ENCODE measurements at regions not wholly inside any gene's neighbourhood (a gene's known extent, or its start where the extent isn't known, plus 50 kb on each side); places are given as distances from the start of the nearest gene placed in this dataset.

- Histone ChIP-seq H3K27me3 (peaks cover 6 to 51% of the 10 kb centered on the region in 2 donors), H3K4me3 (no peak overlapping the region), H3K27ac (peak overlapping the region in 1 of 2 donors; percentile 47), H3K9me3 (no peaks in the 10 kb centered on the region), H3K36me3 (no peaks in the 10 kb centered on the region), H3K4me1 (no peaks in the 10 kb centered on the region)
- intact Hi-C loops (cut with DNase I) = no loop called here
- TF ChIP-seq CTCF (IDR thresholded peaks at IDR 0.05) = no peak
- ATAC-seq = no peak
- no peak for DNase-seq
Observed at GRCh38 chr15:95325763-95326404, 1004.6 kb upstream of the NR2F2 start.

GRCh38 chr15:95326431-95327182, 1003.9 kb upstream of the NR2F2 start:
- Histone ChIP-seq H3K9me3 (no peaks in the 10 kb centered on the region), H3K36me3 (no peaks in the 10 kb centered on the region), H3K4me3 (peak overlapping the region; percentile 18 to 22), H3K4me1 (no peaks in the 10 kb centered on the region), H3K27me3 (peaks cover 6 to 51% of the 10 kb centered on the region in 2 donors), H3K27ac (peak overlapping the region in 1 of 2 donors; percentile 47)
- no peak for TF ChIP-seq CTCF (IDR thresholded peaks at IDR 0.05)
- DNase-seq (no peak), ATAC-seq (peak; percentile 42)
- intact Hi-C loops (cut with DNase I) = no loop called here

GRCh38 chr15:95327183-95327525, 1003.3 kb upstream of the NR2F2 start:
- TF ChIP-seq CTCF (IDR thresholded peaks at IDR 0.05) = no peak
- H3K4me1 ChIP-seq = no peaks in the 10 kb centered on the region
- peak overlapping the region; percentile 18 to 22 for H3K4me3 ChIP-seq
- no peaks in the 10 kb centered on the region for H3K9me3 ChIP-seq
- no peaks in the 10 kb centered on the region for H3K36me3 ChIP-seq
- DNase-seq (no peak), ATAC-seq (no peak)
- peaks cover 6 to 51% of the 10 kb centered on the region in 2 donors for H3K27me3 ChIP-seq
- peak overlapping the region in 1 of 2 donors; percentile 47 for H3K27ac ChIP-seq
- intact Hi-C loops (cut with DNase I) = no loop called here

- intact Hi-C loops (cut with DNase I) = no loop called here
- H3K4me3 ChIP-seq = no peak overlapping the region
- H3K36me3 ChIP-seq = no peaks in the 10 kb centered on the region
- DNase-seq (no peak), ATAC-seq (no peak)
- H3K9me3 ChIP-seq = no peaks in the 10 kb centered on the region
- no peak for TF ChIP-seq CTCF (IDR thresholded peaks at IDR 0.05)
- H3K27me3 ChIP-seq = peaks cover 6 to 51% of the 10 kb centered on the region in 2 donors
- no peaks in the 10 kb centered on the region for H3K4me1 ChIP-seq
- H3K27ac ChIP-seq = no peak overlapping the region
Observed at GRCh38 chr15:95327661-95328060, 1002.8 kb upstream of the NR2F2 start.

GRCh38 chr15:95328559-95328958, 1001.9 kb upstream of the NR2F2 start:
- TF ChIP-seq CTCF (IDR thresholded peaks at IDR 0.05) = no peak
- ATAC-seq = no peak
- H3K36me3 ChIP-seq = no peaks in the 10 kb centered on the region
- no peaks in the 10 kb centered on the region for H3K4me1 ChIP-seq
- no peak overlapping the region for H3K4me3 ChIP-seq
- no peak for DNase-seq
- H3K27me3 ChIP-seq = peaks cover 6 to 51% of the 10 kb centered on the region in 2 donors
- H3K9me3 ChIP-seq = no peaks in the 10 kb centered on the region
- intact Hi-C loops (cut with DNase I) = no loop called here
- no peak overlapping the region for H3K27ac ChIP-seq
